ENCODE measurements at regions not wholly inside any gene's neighbourhood (a gene's known extent, or its start where the extent isn't known, plus 50 kb on each side); places are given as distances from the start of the nearest gene placed in this dataset.

DNA sequence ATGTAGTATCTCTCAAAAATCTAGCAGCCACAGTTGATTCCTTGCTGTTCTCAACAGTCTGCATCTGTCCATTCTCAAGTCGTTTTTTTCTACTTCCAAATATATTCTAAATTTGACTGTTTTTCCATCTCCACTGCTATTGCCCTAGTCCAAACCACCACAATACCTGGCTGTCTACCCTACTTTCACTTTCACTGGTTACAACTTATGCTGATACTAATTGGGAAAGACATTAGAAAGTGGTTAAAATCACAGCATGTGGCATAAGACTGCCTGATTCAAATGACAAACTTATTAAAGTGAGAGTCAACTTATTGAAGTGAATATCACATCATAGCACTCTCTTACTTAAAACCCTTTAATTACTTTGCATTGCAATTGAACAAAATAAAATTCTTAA lies 72.6 kb downstream of the CHST2 start:
- Mint-ChIP-seq H3K27me3 (no peaks in the 10 kb centered on the region), H3K4me3 (no peak overlapping the region), H3K27ac (no peak overlapping the region), H3K36me3 (ENCODE audit: low read depth) (no peaks in the 10 kb centered on the region), H3K4me1 (peaks cover 3% of the 10 kb centered on the region)
- peaks cover 2% of the 10 kb centered on the region for H3K9me3 ChIP-seq (ENCODE audit: control insufficient read depth, low read length, poor library complexity, severe bottlenecking)
- DNase-seq, result no peak
- no peak for ATAC-seq

DNA sequence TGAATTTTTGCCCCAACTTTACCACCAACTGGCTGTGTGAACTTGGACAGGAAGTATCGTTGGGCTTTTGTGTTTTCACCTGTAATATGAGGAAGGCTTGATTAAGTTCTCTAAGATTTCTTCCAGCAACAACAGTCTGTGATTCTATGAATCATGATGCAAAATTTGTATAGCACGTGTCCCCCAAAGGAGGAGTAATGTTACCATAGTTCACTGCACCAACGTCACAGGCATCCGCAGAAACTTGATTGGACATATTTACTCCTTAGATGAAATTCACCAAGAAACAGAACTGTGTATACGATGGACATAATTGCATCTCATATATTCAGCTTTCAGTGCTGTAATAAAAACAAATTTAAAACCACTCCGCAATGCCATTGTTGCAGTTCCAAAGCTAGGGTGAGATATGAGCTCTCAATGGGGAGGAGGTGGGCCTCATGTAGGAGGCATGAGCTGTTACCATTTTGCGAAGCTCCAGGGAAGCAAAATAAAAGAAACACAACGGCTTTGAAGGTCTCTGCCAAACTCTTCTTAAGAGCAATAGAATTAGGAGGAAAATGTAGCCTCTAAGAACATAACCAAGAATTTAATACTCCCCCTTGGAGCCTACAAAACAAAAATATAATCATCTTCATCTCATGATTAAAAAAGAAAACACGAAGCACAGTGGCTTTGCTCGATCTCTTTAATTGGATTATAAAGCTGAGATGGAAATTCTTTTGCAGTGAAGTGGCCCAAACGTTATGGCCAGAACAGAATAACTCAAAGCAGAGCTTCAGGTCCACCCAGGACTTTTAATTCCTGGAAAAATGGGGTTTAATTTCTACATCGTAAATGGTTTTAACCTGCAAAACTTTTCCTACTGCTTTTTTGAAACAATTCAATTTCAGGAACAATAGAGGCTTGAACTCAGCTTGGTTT lies 80.7 kb downstream of the CHST2 start:
- DNase-seq, result no peak
- H3K36me3 Mint-ChIP-seq (ENCODE audit: low read depth), result no peaks in the 10 kb centered on the region
- H3K9me3 ChIP-seq (ENCODE audit: control insufficient read depth, low read length, poor library complexity, severe bottlenecking), result no peaks in the 10 kb centered on the region
- H3K27me3 Mint-ChIP-seq, result peaks cover 15% of the 10 kb centered on the region
- H3K4me3 Mint-ChIP-seq, result no peak overlapping the region
- no peaks in the 10 kb centered on the region for H3K4me1 Mint-ChIP-seq
- H3K27ac Mint-ChIP-seq, result no peak overlapping the region
- ATAC-seq, result no peak

DNA sequence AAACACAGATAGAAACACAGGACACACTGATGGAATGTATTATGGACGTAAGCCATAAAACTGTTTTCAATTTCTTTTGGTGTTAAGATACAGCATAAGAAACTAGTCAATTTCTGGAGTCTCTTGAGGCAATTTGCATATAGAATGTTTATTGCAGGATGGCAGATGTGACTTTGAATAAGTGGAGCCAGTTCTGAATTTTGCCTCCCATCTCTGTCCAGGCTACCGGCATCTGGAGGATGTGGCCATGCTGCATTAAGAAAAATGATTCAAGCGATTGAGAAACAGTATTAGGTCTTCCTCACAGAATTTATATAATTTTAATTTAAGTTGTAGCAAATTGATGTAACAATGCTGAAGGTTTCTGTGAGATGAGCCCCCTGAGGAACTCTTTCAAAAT lies 81.5 kb downstream of the CHST2 start:
- Mint-ChIP-seq H3K4me1 (no peaks in the 10 kb centered on the region), H3K4me3 (no peak overlapping the region), H3K27ac (no peak overlapping the region), H3K36me3 (ENCODE audit: low read depth) (no peaks in the 10 kb centered on the region), H3K27me3 (peaks cover 15% of the 10 kb centered on the region)
- DNase-seq, result no peak
- no peaks in the 10 kb centered on the region for H3K9me3 ChIP-seq (ENCODE audit: control insufficient read depth, low read length, poor library complexity, severe bottlenecking)
- no peak for ATAC-seq

DNA sequence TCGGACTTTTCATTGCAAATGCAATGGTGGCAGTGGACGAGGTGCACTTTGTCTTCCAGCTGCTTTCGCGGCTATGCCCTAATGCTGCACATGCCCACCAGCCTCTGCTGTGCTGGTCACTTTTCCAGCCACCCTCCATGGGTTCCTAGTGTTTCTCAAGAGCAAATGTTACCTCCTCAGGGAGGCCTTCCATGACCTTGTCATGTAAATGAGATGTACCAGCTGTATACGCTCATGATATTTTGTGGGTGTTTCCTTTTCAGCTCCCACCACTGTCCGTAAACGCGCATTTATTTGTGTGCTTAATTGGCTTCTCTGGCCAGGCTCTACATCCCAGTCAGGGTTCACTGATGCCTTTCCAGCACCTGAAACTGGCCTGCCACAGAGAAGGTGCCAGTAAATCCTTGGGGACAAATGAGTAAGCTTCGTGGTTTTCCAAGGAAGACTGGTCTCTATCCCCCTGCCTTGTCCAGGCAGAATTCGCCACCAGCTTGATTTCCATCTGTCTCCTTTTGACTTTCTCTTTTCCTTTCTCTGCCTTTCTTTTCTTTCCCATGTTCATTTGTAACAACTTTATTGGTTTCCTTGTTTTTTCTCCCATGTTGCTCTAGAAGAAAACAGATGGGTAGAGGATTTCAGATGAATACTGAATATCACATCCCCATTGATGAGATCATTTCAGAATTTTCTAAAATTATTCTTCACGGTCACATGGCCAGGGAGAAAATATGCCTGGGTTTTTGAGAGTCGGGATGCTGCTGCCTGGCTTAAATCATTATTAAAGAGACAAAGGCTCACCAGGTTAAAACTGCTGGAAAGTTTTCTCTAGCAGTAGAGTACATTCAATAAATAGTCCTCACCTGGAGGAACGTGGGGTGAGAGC lies 82.5 kb downstream of the CHST2 start:
- H3K27me3 Mint-ChIP-seq, result peaks cover 15% of the 10 kb centered on the region
- no peak overlapping the region for H3K4me3 Mint-ChIP-seq
- H3K4me1 Mint-ChIP-seq, result no peaks in the 10 kb centered on the region
- no peak overlapping the region for H3K27ac Mint-ChIP-seq
- H3K36me3 Mint-ChIP-seq (ENCODE audit: low read depth), result no peaks in the 10 kb centered on the region
- DNase-seq, result no peak
- no peaks in the 10 kb centered on the region for H3K9me3 ChIP-seq (ENCODE audit: control insufficient read depth, low read length, poor library complexity, severe bottlenecking)
- ATAC-seq, result no peak

DNA sequence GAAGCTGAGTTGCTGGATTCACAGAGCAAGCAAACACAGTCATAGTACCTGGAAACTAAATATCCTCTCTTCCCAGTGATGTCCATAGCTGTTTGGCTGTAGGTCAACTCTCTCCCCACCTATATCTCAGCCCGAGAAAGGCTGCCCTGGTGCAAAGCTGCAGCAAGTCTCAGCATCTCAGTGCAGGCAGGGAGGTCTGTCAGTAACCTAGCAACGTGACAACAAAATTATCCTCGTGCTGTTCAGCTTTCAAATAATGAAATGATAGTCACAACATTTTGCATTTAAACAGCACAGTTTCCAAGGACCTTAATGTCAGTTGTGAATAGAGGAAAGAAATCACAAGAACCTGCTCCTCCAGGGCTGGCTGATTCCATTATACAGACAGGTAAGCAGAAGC lies 83.6 kb downstream of the CHST2 start:
- no peak overlapping the region for H3K4me3 Mint-ChIP-seq
- H3K27me3 Mint-ChIP-seq, result peaks cover 15% of the 10 kb centered on the region
- H3K4me1 Mint-ChIP-seq, result no peaks in the 10 kb centered on the region
- no peaks in the 10 kb centered on the region for H3K36me3 Mint-ChIP-seq (ENCODE audit: low read depth)
- H3K27ac Mint-ChIP-seq, result no peak overlapping the region
- H3K9me3 ChIP-seq (ENCODE audit: control insufficient read depth, low read length, poor library complexity, severe bottlenecking), result no peaks in the 10 kb centered on the region
- ATAC-seq (no peak), DNase-seq (no peak)

DNA sequence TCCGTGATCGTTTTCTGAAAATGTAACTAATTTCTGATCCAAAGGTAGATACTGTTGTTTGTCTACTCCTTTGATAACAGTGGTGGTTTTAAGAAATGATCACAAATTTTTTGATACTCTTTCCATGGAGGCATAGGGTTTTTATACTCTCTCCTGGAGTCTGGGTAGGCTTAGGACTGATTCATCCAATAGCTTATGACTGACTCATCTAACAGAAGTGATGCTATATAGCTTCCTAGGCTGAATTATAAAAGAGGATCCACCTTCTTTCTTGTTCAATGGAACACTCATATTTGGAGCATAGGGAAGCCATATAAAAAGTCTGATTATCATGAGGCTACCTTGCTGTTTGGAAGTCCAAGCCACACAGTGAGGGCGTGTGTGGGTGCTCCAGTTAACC lies 84.3 kb downstream of the CHST2 start:
- Mint-ChIP-seq H3K36me3 (ENCODE audit: low read depth) (no peaks in the 10 kb centered on the region), H3K4me3 (no peak overlapping the region), H3K4me1 (no peaks in the 10 kb centered on the region), H3K27me3 (peaks cover 15% of the 10 kb centered on the region), H3K27ac (no peak overlapping the region)
- ATAC-seq (no peak), DNase-seq (no peak)
- no peaks in the 10 kb centered on the region for H3K9me3 ChIP-seq (ENCODE audit: control insufficient read depth, low read length, poor library complexity, severe bottlenecking)

DNA sequence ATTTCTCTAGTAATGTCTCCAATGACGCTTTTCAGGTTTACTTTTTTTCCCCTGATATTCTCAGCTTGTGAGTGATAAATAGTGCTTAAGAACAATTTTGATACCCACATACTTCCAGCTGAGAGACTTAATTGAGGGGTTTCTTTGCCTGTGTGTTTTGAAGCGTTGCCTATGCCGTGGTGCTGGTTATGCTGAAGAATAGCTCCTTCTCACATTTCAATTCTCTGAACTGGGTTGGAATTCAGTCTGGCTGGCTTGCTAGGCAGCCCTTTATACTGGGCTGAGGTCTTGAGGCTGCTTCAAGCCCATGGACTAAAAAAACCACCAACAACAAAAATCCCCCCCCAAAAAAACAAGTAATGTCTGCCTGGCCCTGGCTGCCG lies 87.4 kb downstream of the CHST2 start:
- DNase-seq (no peak), ATAC-seq (no peak)
- Mint-ChIP-seq H3K4me3 (no peak overlapping the region), H3K36me3 (ENCODE audit: low read depth) (no peaks in the 10 kb centered on the region), H3K4me1 (no peaks in the 10 kb centered on the region), H3K27ac (no peak overlapping the region), H3K27me3 (peaks cover 18% of the 10 kb centered on the region)
- no peaks in the 10 kb centered on the region for H3K9me3 ChIP-seq (ENCODE audit: control insufficient read depth, low read length, poor library complexity, severe bottlenecking)

DNA sequence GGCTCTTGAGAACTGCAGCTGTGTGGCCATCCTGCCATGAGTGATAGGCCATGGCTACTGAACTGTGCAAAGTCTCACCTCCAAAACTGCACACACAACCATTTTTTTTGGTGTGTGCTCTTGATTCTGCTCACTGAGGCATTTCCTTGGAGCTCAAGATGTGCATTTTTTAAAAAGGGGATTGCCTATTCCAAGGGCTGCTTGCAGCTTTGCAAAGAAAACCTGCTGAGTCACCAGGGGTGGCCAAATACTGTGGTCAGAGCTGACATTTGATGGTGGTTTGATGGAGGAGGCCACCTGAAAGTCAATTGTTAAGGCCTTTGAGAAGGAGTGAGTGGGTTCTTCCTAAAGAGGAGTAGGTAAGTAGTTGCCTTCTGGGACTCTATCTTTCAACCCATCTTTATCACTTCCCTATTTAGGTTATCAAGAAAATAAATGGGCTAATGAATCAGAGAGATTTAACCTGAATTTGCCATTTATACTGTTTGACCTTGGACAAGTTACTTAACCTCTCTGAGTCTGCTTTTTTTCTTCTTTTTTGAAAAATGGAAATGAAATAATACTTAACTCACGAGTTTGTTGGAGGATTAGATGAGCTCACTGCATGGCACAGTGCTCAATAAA lies 87.9 kb downstream of the CHST2 start:
- peaks cover 13% of the 10 kb centered on the region for H3K27me3 Mint-ChIP-seq
- no peak overlapping the region for H3K4me3 Mint-ChIP-seq
- H3K4me1 Mint-ChIP-seq, result no peaks in the 10 kb centered on the region
- no peak overlapping the region for H3K27ac Mint-ChIP-seq
- H3K9me3 ChIP-seq (ENCODE audit: control insufficient read depth, low read length, poor library complexity, severe bottlenecking), result no peaks in the 10 kb centered on the region
- no peak for ATAC-seq
- H3K36me3 Mint-ChIP-seq (ENCODE audit: low read depth), result no peaks in the 10 kb centered on the region
- DNase-seq, result no peak

DNA sequence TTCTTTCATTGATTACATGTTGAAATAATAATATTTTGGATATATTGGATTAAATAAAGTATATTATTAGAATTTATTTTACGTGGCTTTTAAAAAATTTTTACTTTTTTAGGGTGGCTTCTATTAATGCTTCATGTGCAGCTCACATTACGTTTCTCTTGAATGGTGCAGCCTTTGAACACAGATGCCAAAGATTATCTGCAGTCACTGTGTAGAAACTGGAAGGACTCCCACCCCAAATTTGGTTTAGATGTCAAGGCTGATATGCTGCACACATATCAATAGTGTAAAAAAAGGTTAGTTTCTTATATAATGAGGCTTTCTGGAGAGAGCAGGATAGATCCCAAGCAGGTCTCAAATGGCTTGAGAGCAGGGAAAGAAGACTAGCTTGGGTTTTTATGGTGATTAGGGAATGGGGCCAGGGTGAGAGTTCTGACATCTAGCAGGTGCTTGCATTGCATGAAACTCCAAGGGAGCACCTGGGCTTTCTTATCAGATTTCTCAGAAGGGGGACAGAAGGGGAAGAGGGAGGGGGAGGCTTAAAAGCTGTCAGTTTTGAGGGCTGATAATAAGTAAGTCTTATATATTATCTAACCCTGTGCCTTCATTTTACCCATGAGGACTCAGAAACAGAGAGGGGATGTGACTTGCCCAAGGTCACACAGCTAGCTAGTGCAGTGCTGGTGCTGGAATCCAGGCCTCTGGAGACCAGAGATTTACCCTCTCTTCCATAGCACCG lies 89.6 kb downstream of the CHST2 start:
- no peaks in the 10 kb centered on the region for H3K36me3 Mint-ChIP-seq (ENCODE audit: low read depth)
- peaks cover 9% of the 10 kb centered on the region for H3K27me3 Mint-ChIP-seq
- H3K4me1 Mint-ChIP-seq, result no peaks in the 10 kb centered on the region
- DNase-seq, result no peak
- H3K4me3 Mint-ChIP-seq, result no peak overlapping the region
- no peak for ATAC-seq
- H3K27ac Mint-ChIP-seq, result no peak overlapping the region
- no peaks in the 10 kb centered on the region for H3K9me3 ChIP-seq (ENCODE audit: control insufficient read depth, low read length, poor library complexity, severe bottlenecking)

DNA sequence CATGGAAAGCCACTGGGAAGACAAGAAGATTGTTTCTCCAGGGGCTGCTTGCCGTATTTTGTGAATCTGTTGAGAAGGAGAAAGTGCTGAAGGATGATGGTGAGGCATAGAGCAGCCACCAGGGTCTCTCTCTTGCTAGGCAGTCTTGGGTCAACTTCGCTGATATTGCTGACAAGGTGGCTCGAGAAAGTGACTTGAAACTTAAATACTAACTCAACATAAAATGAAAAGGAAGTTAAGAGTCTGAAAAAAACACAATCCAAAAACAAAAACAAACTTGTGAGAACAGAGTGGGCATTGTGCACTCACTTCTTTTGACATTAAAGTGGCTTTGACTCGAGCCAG lies 90.1 kb downstream of the CHST2 start:
- H3K9me3 ChIP-seq (ENCODE audit: control insufficient read depth, low read length, poor library complexity, severe bottlenecking), result no peaks in the 10 kb centered on the region
- Mint-ChIP-seq H3K4me3 (no peak overlapping the region), H3K4me1 (no peaks in the 10 kb centered on the region), H3K27me3 (peaks cover 4% of the 10 kb centered on the region), H3K36me3 (ENCODE audit: low read depth) (no peaks in the 10 kb centered on the region), H3K27ac (no peak overlapping the region)
- no peak for DNase-seq
- no peak for ATAC-seq

DNA sequence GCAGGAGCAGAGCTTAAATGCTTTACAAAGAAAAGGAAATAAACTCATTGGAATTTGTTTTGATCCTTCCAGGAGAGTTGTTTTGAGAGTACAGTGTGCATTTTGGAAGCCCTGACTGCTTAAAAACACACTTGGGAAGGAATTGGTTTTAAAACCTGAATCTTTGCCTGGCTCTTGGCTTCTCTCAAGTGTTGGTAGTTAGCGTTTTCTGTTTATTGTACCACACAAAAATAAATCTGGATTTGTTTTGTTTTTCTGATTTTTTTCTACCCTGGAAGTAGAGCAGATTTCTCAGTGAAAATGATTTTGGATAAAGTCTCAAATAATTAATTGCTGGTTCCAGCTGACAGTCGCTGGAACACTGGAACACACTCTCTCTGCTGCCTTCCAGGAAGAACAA lies 90.6 kb downstream of the CHST2 start:
- no peak overlapping the region for H3K4me3 Mint-ChIP-seq
- no peaks in the 10 kb centered on the region for H3K9me3 ChIP-seq (ENCODE audit: control insufficient read depth, low read length, poor library complexity, severe bottlenecking)
- ATAC-seq, result no peak
- no peak for DNase-seq
- H3K36me3 Mint-ChIP-seq (ENCODE audit: low read depth), result no peaks in the 10 kb centered on the region
- no peak overlapping the region for H3K27ac Mint-ChIP-seq
- H3K4me1 Mint-ChIP-seq, result no peaks in the 10 kb centered on the region
- H3K27me3 Mint-ChIP-seq, result peaks cover 4% of the 10 kb centered on the region

DNA sequence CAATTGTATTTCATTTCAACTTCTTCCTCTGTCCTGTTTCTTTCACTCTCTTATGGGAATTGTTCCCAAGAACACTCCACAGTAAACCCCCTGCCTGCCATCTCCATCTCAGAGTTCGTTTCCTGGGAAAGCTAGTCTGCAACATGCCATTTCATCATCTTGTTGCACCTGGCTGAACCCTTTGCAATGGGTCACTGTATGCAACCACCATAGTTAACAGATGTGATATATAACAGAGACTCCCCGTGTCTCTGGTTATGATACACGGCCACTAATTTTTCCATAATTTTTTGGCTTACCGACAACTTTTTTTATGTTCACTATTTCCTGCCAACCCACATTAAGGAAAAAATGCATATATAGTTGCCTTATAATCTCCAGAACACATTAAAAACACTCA lies 95.5 kb downstream of the CHST2 start:
- H3K9me3 ChIP-seq (ENCODE audit: control insufficient read depth, low read length, poor library complexity, severe bottlenecking), result no peaks in the 10 kb centered on the region
- peaks cover 4% of the 10 kb centered on the region for H3K27me3 Mint-ChIP-seq
- peaks cover 8% of the 10 kb centered on the region for H3K4me1 Mint-ChIP-seq
- H3K4me3 Mint-ChIP-seq, result no peak overlapping the region
- H3K27ac Mint-ChIP-seq, result no peak overlapping the region
- DNase-seq, result no peak
- peaks cover 5% of the 10 kb centered on the region for H3K36me3 Mint-ChIP-seq (ENCODE audit: low read depth)
- no peak for ATAC-seq

Measured in T-helper 17 cell (primary cell).